HG03108 (cell line): ENCODE measurements at regions not wholly inside any gene's neighbourhood (a gene's known extent, or its start where the extent isn't known, plus 50 kb on each side); places are given as distances from the start of the nearest gene placed in this dataset.
"Not testable (repeated sequence)": the region's sequence is repeated elsewhere in the genome, so short reads cannot be mapped to it uniquely, and the experiment has no call there.

Source experiments
- ATAC-seq: cut with Tn5 transposase; IDR thresholded peaks from one replicate; pipeline ENCODE4 v1.9.1; 2021; ENCODE audit warnings: moderate library complexity; ENCODE audit not compliant: unreplicated experiment

DNA sequence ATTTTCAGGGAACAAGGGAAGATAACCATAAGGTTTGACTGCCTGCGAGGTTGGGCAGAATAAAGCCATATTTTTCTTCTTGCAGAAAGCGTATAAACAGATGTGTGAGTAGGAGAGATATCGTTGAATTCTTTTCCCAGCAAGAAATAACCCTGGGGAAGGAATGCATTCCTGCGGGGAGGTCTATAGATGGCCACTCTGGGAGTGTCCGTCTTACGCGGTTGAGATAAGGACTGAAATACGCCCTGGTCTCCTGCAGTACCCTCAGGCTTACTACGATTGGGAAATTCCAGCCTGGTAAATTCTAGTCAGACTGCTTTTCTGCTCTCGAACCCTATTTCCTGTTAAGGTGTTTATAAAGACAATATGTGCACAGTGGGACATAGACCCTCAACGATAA lies 225.0 kb downstream of the LRIG3 start:
- ATAC-seq, result no peak

DNA sequence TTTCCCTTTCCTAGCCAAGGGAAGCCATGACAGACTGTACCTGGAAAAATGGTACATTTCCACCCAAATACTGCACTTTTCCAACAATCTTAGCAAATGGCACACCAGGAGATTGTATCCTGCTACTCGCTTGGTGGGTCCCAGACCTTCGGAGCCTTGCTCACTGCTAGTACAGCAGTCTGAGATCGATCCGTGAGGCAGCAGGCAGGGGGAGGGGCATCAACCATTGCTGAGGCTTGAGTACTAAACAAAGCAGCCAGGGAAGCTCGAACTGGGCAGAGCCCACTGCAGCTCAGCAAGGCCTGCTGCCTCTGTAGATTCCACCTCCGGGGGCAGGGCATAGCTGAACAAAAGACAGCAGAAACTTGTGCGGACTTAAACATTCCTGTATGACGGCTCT lies 218.8 kb downstream of the LRIG3 start:
- no peak for ATAC-seq

DNA sequence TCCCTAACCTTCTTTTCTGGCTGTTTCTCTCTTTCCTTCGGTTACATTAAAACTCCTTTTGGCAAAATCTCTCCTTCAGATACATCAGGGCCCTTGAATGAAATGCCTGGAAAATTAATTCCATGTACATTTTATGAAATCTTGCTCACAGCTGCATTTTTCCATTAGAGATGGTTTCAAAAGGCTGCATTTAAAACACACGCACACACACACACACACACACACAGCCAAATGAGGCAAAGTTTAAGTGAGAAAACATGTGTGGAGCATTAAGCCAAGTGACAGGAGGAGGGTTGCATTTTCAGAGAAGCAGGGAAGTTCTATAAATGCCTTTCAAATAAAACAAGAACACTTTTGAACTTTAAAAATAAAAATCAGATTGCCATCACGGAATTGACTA lies 216.4 kb downstream of the LRIG3 start:
- no peak for ATAC-seq

DNA sequence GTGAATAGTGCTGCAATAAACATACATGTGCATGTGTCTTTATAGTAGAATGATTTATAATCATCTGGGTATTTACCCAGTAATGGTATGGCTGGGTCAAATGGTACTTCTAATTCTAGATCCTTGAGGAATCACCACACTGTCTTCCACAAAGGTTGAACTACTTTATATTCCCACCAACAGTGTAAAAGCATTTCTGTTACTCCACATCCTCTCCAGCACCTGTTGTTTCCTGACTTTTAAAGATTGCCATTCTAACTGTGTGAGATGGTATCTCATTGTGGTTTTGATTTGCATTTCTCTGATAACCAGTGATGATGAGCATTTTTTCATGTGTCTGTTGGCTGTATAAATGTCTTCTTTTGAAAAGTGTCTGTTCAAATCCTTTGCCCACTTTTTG lies 215.5 kb downstream of the LRIG3 start:
- not testable (repeated sequence) for ATAC-seq

DNA sequence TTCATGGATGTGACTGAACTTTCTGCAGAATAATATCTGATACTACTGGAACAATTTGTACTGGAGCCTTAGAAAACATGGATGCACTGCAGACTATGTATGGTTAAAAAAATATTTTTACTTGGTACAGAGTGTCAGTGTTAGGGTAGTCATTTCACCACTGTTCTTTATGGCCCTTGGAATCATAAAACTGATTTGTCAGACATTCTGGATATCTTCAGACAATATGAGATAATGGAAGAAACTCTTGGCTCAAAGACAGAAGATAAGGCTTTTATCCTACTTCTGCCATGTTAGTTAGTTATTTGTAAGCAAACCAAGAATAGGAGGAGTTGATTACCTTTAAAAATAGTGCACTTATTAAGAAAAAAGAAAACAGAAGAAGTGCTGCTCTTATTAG lies 209.4 kb downstream of the LRIG3 start:
- ATAC-seq, result no peak

DNA sequence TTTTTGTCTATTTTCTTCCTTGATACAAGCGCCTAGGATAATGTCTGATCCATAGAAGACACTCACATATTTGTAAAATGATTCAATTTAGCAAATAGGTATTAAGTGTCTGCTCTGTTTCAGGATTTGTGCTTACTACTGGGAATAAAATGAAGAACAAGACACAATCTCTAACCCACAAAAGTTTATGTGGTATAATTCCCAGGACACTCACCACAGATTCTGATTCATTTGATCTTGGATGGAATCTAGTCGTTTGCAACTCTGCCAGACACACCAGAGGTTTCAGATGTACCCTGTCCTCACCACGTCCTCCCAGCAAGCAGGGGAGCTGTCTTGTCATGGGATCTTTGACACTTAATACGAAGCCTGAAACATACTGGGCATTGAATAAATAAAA lies 208.3 kb downstream of the LRIG3 start:
- no peak for ATAC-seq

DNA sequence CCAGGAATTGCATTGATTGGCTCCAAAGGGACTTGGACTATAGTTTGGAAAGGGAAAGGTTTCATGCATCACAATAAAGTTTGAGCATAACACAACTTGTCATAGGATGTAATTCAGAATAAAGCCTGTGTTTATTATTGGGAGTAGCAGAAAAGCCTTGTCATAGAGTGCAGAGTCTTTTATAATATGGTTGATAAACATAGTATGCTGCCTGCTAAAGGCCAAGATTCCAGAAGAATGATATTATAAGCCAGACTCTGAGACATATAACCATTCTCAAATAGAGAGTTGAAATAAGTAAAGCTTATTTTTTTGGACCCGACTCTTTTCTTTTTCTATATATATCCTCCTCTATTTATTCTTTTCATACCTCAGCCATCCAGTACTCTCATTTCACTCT lies 207.3 kb downstream of the LRIG3 start:
- no peak for ATAC-seq

DNA sequence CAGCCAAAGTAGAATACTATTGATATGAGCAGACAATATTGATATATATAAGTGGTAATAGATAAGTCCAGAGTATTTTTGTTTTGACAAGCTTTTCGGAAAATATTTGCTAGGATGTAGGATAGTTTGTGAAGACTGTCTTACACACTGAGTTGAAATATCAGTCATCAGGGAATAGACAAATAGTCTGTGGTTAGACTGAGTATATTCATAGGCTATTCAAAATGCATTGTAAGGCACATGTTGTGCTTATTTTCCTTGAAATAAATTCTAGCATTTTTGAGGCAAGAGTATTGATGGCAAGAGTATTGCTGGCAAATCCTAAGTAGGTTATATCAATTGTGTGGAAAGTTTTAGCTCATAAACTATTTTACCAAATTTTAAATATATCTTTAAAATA lies 201.1 kb downstream of the LRIG3 start:
- ATAC-seq, result no peak

DNA sequence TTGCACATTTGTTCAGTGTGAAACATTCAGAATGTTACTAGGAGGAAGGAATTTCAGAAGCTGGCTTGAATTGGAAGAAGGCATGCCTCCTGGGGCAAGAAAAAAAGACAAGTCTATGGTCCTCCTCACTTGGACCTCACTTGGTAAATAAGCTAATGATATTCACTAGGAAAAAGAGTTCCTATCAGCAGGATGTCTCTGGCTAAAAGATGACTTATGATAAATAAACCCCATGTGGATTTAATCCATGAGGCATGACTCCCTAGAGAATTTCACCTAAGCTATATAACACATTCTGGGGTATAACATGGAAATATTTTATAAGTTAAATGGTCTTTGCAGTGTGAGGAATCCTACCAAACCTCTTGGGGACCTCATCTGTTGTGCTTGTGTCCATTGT lies 199.9 kb downstream of the LRIG3 start:
- ATAC-seq, result no peak

DNA sequence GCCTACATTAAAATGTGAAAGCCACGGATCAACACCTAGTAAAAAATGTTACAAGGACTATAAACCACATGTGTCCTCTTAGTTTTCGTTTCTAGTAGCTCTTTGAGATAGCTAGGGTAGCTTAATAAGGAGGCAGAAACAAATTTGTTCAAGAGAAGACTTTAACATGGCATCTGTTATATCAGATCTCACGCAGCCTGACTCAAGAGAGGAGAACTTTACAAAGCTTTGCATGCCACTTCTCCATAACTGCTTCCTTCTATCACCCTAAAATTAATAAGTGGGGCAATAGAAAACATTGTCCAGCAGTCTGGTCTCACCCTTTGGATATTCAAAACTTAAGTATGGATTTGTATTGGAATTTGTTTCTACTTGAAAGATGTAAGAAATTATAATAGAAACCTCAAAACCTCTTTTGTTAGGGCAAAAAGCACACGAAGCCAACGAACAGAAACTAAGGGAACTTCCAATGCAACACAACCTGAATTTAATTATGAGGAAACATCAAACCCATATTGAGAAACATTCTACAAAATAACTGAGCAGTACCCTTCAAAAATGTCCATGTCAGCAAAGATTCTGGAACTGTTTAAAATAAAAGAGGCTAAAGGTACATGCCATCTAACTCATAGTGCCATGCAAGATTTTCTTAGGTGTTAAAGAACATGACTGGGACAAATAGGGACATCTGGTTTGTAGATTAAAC lies 194.8 kb downstream of the LRIG3 start:
- no peak for ATAC-seq

DNA sequence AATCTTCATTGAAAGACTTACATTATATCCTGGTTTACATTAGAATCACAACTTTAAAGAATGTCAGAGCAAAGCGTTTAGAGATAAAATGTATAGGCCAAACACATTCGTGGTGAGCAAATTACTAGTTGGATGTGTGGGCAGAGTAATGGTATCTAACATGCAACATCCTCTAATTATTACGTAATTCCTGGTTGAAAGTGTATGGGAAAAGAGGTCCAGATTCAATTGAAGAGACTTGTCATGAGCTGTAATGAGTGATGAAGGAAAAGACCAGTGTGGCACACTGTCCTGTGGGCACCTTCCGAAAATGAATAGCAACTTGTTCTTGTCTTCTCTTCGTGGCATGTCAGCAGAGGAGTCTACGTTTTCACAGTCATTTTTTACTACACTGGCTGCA lies 192.8 kb downstream of the LRIG3 start:
- no peak for ATAC-seq

DNA sequence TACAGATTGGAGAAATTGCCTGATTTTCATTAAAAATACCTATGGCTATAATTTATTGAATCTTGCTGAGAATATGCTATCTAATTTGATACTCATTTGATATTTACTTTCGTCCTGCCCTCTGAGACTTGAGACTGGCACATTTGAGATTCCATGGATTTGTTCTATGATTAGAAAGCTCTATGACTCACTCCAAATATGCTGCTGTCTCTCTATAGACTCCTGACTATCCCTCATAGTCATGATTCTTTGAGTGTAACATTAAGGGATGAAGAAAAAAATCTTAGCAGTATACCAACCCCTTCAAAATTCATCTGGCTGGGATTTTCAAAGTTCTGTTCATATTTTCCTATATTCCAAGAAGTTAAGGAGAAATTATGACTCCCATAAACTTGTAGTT lies 191.9 kb downstream of the LRIG3 start:
- no peak for ATAC-seq

DNA sequence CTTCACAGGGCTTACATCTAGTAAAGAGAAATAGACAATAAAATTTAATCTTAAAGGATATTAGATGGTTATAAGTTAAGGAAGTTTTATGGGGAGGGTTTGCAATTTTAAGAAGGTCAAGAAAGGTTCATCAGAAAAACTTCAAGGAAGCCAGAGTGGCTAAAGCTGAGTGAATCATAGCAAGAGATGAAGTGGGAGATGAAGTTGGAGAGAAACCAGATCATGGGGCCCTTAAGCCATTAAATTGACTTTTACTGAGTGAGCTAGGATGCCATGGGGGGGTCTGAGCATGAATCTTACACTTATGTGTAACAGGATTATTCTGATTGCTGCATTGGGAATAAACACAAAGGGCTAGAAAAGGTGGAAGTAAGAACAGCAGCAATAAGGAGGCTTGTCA lies 189.2 kb downstream of the LRIG3 start:
- no peak for ATAC-seq

DNA sequence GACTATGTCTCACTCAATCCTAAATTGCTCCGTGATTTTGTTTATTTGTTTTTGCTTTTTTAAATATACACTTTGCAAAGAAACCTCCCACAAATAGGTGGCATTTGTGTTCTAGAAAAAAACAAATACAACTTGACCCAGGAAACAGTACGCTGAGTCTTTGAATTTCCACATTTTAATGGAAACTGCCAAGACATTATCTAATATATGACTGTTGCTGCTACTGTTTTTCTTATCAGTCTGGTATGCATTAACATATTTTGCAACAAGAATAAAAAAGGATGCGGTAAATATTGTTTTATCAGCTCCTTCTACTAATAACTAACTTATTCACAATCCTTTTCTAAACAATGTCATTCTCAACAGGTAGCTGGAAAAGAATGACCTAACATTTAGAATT lies 187.4 kb downstream of the LRIG3 start:
- no peak for ATAC-seq

DNA sequence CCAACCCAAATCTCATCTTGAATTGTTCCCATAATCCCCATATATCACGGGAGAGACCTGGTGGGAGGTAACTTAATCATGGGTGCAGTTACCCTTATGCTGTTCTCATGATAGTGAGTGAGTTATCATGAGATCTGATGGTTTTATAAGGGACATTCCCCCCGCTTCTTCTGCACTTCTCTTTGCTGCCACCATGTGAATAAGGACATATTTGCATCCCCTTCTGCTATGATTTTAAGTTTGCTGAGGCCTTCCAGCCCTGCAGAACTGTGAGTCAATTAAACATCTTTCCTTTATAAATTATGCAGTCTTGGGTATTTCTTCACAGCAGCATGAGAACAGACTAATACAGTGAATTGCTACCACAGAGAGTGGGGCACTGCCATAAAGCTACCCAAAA lies 179.1 kb downstream of the LRIG3 start:
- no peak for ATAC-seq

DNA sequence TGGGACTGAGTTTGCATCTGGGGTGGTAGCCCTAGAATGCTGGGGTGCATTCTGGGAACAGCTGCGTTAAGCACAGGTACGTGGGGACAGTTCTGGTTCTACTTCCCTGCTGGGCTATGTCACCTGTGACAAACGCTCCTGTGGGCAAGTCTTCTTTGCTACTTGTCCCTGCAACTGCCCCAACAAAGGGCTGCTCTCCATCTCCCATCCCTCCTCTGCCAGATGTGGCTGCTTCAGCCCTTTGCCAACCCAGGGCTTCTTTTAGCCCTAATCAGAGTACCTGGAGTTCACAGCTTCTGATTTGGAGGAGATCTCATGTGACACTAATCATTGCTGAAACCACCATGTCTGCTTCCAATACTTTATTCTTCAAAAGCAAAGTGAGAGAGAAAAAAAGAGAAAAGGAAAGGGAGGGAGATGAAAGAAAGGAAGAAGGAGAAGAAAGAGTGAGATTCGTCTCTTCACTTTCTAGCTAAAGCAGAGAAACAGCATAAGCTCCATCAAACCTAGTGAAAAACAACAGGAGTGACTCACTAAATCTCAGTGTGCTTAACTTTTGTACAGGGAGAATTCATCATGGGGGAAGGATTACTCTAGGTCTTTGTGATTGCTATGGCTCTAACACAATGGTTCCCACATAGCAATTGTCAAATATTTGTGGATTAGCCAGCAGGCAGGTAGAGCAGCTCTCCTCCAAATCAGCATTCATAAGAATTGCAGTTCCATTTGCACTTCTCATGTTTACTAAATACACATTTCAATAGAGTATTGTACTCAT lies 174.8 kb downstream of the LRIG3 start:
- no peak for ATAC-seq

DNA sequence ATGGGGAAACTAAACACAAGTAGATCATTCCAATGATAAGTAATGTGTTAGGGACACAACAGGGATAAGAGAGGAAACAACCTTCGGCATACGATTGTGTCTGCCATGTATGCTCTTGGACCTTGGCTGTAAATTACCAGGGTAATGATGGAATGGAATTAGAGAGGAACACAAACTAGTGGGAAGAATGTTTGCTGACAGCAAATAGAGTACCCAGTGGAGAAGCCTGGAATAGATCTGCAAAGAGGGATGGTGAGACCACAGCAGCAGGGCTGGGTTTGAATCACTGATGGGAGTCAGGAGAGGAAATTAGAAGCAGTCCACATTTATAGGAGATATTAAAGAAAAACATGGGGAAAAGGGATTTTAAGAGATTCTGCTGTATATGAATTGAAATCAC lies 172.8 kb downstream of the LRIG3 start:
- ATAC-seq, result no peak

DNA sequence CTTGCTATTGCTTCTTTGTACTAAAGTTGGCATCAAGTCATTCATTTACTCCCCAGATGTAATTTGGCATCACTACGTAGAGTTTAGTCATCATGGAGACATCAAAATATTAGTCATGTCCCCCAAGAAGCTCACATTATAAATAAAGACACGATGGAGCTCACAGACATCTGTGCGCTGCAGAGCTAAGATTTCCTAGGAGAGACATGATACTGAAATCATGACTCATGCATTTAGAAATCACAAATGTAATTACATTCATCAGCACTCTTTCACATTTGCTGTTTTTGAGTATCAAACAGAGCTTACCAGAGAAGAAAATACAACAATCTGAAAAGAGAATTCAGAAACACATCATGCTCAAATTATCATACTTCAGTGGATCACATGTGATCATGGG lies 169.8 kb downstream of the LRIG3 start:
- ATAC-seq, result no peak

DNA sequence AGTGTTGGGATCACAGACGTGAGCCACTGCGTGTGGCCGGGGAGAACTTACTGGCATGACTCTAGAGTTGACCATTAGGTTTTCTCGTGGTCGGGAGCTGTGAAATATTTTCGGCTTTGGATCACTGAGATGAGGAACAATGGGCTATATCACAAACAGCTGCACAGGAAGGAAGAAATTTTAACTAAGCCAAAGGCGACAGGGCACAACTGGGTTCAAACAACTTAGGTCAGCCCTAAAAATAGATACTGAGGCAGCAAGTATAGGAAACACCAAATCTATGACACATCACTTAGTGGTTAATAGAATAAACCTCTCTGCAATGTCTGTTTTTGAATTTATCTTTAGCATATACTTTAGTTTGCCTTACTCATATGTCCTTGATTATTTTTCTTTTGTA lies 162.9 kb downstream of the LRIG3 start:
- no peak for ATAC-seq

DNA sequence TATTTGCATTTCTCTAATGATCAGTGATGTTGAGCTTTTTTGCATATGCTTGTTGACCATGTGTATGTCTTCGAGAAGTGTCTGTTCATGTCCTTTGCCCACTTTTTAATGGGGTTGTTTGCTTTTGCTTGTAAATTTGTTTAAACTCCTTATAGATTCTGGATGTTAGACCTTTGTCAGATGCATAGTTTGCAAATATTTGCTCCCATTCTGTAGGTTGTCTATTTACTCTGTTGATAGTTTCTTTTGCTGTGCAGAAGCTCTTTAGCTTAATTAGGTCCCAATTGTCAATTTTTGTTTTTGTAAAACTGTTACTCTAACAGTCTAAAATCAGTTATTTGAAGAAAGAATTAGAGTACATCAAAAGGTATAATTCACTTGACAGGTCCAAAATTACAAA lies 160.6 kb downstream of the LRIG3 start:
- not testable (repeated sequence) for ATAC-seq

DNA sequence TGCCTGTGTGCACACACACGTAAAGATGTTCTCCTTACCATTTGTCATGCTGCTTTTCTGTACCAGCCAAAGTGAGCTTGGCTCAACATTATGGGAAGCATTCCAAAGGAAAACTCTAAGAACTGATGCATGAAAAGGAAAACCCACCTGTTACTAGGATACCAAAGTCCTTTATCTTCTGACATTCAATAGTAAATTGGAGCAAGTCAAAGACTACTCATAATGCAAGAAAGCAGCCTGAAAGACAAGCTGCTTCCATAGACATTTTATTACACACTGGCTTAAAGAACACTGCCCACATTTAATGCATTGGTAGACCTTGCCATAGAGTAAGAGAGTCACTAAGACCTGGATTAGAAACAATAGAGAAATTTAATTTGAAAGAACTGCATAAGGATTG lies 159.0 kb downstream of the LRIG3 start:
- no peak for ATAC-seq

DNA sequence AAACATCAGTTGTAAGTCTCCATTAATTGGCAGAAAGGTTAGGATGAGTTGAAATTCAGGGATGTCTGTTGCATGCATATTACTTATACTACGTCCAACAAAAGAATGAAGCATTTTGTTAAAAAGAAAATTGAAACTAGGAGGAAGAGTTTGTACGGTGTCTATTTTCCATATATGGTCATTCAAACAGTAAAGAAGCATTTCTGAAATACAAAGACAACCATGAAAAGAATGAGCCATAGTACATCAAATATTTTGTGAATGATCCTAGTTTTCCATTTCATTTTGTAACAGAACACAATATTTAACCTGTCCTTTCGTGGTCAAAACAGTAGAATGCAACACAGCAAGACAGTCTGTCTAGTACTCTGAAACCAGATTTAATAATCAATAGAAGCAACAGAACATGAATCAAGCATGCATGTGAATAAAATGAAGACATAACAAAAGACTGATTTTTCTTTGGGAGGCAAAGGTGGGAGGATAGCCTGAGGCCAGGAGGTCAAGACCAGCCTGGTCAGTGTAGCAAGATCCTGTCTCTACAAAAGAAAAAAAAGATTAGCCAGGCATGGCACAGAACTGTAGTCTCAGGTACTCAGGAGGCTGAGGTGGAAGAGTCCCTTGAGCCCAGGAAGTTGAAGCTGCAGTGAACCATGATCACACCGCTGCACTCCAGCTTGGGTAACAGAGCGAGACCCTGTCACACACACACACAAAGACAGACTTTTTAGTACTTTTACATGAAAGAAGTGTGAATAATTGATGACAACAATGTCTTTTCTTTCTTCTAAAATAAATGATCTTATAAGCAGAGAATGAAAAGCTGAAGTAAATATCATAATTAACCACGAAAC lies 156.0 kb downstream of the LRIG3 start:
- ATAC-seq, result no peak
